ENCODE measurements at regions not wholly inside any gene's neighbourhood (a gene's known extent, or its start where the extent isn't known, plus 50 kb on each side); places are given as distances from the start of the nearest gene placed in this dataset.

DNA sequence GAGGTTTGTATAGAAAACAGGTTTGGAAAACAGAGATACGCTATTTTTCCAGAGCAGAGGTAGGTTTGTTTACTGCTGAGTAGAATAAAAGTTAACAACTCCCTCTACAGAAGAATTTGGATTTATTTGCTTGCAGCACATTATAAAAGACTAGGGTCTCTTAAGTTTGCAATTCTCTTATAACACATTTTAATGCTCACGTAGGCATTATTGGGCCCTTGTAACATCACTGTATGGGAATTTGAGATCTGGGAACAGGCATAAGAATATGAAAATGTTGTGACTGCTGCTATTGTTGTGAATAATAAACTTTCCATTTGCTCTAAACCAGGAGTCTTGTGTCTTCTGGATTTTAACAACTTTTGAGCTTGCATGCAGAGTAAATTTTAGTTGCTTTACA, 128.3 kb upstream of the CADM2 start:
- Mint-ChIP-seq H3K4me1 (ENCODE audit: low read depth, unreplicated experiment) (no peaks in the 10 kb centered on the region), H3K36me3 (ENCODE audit: insufficient read depth, unreplicated experiment) (no peaks in the 10 kb centered on the region), H3K27ac (ENCODE audit: unreplicated experiment) (no peak overlapping the region), H3K27me3 (ENCODE audit: unreplicated experiment) (no peaks in the 10 kb centered on the region), H3K9me3 (ENCODE audit: low read depth, unreplicated experiment) (peaks cover 6% of the 10 kb centered on the region), H3K4me3 (ENCODE audit: low read depth, unreplicated experiment) (no peak overlapping the region)
- BruUV-seq (replicated peaks): no TSS peak
- CTCF ChIA-PET: no interaction called here
- intact Hi-C loops (cut with micrococcal nuclease; ENCODE audit: unreplicated experiment): no loop called here
- no peak for DNase-seq
- no peak for TF ChIP-seq CTCF (IDR thresholded peaks at IDR 0.05; ENCODE audit: unreplicated experiment)

GRCh38 chr3:84835366-84835765, 123.4 kb upstream of the CADM2 start:
- H3K4me3 Mint-ChIP-seq (ENCODE audit: low read depth, unreplicated experiment): no peak overlapping the region
- peaks cover 7% of the 10 kb centered on the region for H3K4me1 Mint-ChIP-seq (ENCODE audit: low read depth, unreplicated experiment)
- BruUV-seq (replicated peaks): no TSS peak
- H3K27ac Mint-ChIP-seq (ENCODE audit: unreplicated experiment): no peak overlapping the region
- H3K27me3 Mint-ChIP-seq (ENCODE audit: unreplicated experiment): no peaks in the 10 kb centered on the region
- intact Hi-C loops (cut with micrococcal nuclease; ENCODE audit: unreplicated experiment): no loop called here
- CTCF ChIA-PET: no interaction called here
- no peak for TF ChIP-seq CTCF (IDR thresholded peaks at IDR 0.05; ENCODE audit: unreplicated experiment)
- DNase-seq: no peak
- no peaks in the 10 kb centered on the region for H3K36me3 Mint-ChIP-seq (ENCODE audit: insufficient read depth, unreplicated experiment)
- H3K9me3 Mint-ChIP-seq (ENCODE audit: low read depth, unreplicated experiment): peaks cover 6% of the 10 kb centered on the region

GRCh38 chr3:84836961-84837360, 121.8 kb upstream of the CADM2 start:
- TF ChIP-seq CTCF (IDR thresholded peaks at IDR 0.05; ENCODE audit: unreplicated experiment): no peak
- Mint-ChIP-seq H3K27me3 (ENCODE audit: unreplicated experiment) (no peaks in the 10 kb centered on the region), H3K4me3 (ENCODE audit: low read depth, unreplicated experiment) (no peak overlapping the region), H3K36me3 (ENCODE audit: insufficient read depth, unreplicated experiment) (no peaks in the 10 kb centered on the region), H3K4me1 (ENCODE audit: low read depth, unreplicated experiment) (peaks cover 7% of the 10 kb centered on the region), H3K27ac (ENCODE audit: unreplicated experiment) (no peak overlapping the region), H3K9me3 (ENCODE audit: low read depth, unreplicated experiment) (peaks cover 6% of the 10 kb centered on the region)
- intact Hi-C loops (cut with micrococcal nuclease; ENCODE audit: unreplicated experiment): no loop called here
- DNase-seq: peak; percentile 82
- BruUV-seq (replicated peaks): no TSS peak
- CTCF ChIA-PET: interaction anchor here (1.2 kb wide), 1 partner anchor 12 kb away, joined by 3 read pairs; no protein-coding TSS in a partner anchor

- H3K27me3 Mint-ChIP-seq (ENCODE audit: unreplicated experiment): no peaks in the 10 kb centered on the region
- TF ChIP-seq CTCF (IDR thresholded peaks at IDR 0.05; ENCODE audit: unreplicated experiment): no peak
- no peak for DNase-seq
- CTCF ChIA-PET: no interaction called here
- H3K9me3 Mint-ChIP-seq (ENCODE audit: low read depth, unreplicated experiment): peaks cover 3% of the 10 kb centered on the region
- intact Hi-C loops (cut with micrococcal nuclease; ENCODE audit: unreplicated experiment): no loop called here
- no peak overlapping the region for H3K27ac Mint-ChIP-seq (ENCODE audit: unreplicated experiment)
- peaks cover 10% of the 10 kb centered on the region for H3K4me1 Mint-ChIP-seq (ENCODE audit: low read depth, unreplicated experiment)
- BruUV-seq (replicated peaks): no TSS peak
- H3K4me3 Mint-ChIP-seq (ENCODE audit: low read depth, unreplicated experiment): no peak overlapping the region
- no peaks in the 10 kb centered on the region for H3K36me3 Mint-ChIP-seq (ENCODE audit: insufficient read depth, unreplicated experiment)
Measured at GRCh38 chr3:84877092-84877491, 81.7 kb upstream of the CADM2 start.

DNA sequence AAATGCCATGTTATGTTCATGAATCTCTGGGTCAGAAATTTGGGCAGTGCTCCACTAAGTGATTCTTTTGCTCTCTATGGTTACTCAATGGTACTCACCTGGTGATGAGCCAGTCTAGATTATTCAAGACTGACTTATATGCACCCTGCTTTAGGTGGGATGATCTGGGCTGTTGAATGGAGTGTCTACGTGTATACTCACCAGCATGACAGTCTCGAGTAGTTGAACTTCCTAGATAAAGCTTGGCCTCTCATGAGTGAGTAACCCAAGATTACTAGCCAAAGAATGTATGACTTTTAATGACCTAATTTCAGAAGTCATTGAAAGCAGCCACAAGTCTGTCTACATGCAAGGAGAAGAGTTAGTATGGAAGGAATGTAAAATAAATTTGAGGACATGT, 77.5 kb upstream of the CADM2 start:
- intact Hi-C loops (cut with micrococcal nuclease; ENCODE audit: unreplicated experiment): no loop called here
- CTCF ChIA-PET: no interaction called here
- H3K4me3 Mint-ChIP-seq (ENCODE audit: low read depth, unreplicated experiment): no peak overlapping the region
- no TSS peak for BruUV-seq (replicated peaks)
- H3K36me3 Mint-ChIP-seq (ENCODE audit: insufficient read depth, unreplicated experiment): no peaks in the 10 kb centered on the region
- peaks cover 10% of the 10 kb centered on the region for H3K4me1 Mint-ChIP-seq (ENCODE audit: low read depth, unreplicated experiment)
- H3K27me3 Mint-ChIP-seq (ENCODE audit: unreplicated experiment): no peaks in the 10 kb centered on the region
- H3K9me3 Mint-ChIP-seq (ENCODE audit: low read depth, unreplicated experiment): peaks cover 2% of the 10 kb centered on the region
- TF ChIP-seq CTCF (IDR thresholded peaks at IDR 0.05; ENCODE audit: unreplicated experiment): no peak
- no peak for DNase-seq
- no peak overlapping the region for H3K27ac Mint-ChIP-seq (ENCODE audit: unreplicated experiment)

Measured in Calu3 (cell line).